OCI-LY3 (cell line): ENCODE measurements at regions not wholly inside any gene's neighbourhood (a gene's known extent, or its start where the extent isn't known, plus 50 kb on each side); places are given as distances from the start of the nearest gene placed in this dataset.
"Not testable (repeated sequence)": the region's sequence is repeated elsewhere in the genome, so short reads cannot be mapped to it uniquely, and the experiment has no call there.

ENCODE experiments used
- H2AFZ ChIP-seq: fragments of 200-600, 300-600 bp; shearing (Covaris generic); 2 replicates; pipeline ENCODE4 v1.6.0; 2014; ENCODE audit warnings: antibody characterized with exemption, low read depth, low read length
- H3K27ac ChIP-seq: fragments of 200-600, 300-600 bp; sonication (generic); 2 replicates; pipeline ENCODE4 v1.5.1; 2014; ENCODE audit warnings: mild to moderate bottlenecking, low read length, moderate library complexity, mixed read lengths
- H3K27me3 ChIP-seq: fragments of 200-600, 300-600 bp; sonication (generic); 2 replicates; pipeline ENCODE4 v1.6.1; 2014; ENCODE audit warnings: low read depth, low read length, mixed read lengths
- H3K36me3 ChIP-seq: fragments of 200-600, 300-600 bp; sonication (generic); replicated peaks from 2 replicates; pipeline ENCODE3; 2014; ENCODE audit warnings: low read depth, low read length, mixed read lengths
- H3K4me1 ChIP-seq: fragments of 300-600, 200-600 bp; sonication (generic); 2 replicates; pipeline ENCODE4 v1.6.1; 2014; ENCODE audit warnings: low read length, mixed read lengths
- H3K4me2 ChIP-seq: fragments of 200-600, 300-600 bp; sonication (generic); 2 replicates; pipeline ENCODE4 v1.6.1; 2014; ENCODE audit warnings: low read length, mixed read lengths
- H3K4me3 ChIP-seq: fragments of 300-600, 200-600 bp; sonication (generic); 2 replicates; pipeline ENCODE4 v1.5.1; 2014; ENCODE audit warnings: antibody characterized with exemption, mild to moderate bottlenecking, low read length, moderate library complexity
- H3K79me2 ChIP-seq: fragments of 300-600, 200-600 bp; shearing (Covaris generic); 2 replicates; pipeline ENCODE4 v1.6.1; 2014; ENCODE audit warnings: mild to moderate bottlenecking, low read length, mixed read lengths
- H3K9ac ChIP-seq: fragments of 300-600, 200-600 bp; shearing (Covaris generic); 2 replicates; pipeline ENCODE4 v1.6.0; 2014; ENCODE audit warnings: mild to moderate bottlenecking, low read length, moderate library complexity
- H3K9me3 ChIP-seq: fragments of 200-600, 300-600 bp; shearing (Covaris generic); 2 replicates; pipeline ENCODE4 v1.6.1; 2014; ENCODE audit warnings: low read length, mixed read lengths; ENCODE audit not compliant: insufficient read depth
- H4K20me1 ChIP-seq: fragments of 200-600, 300-600 bp; sonication (generic); 2 replicates; pipeline ENCODE4 v1.6.1; 2016; ENCODE audit warnings: low read length, mixed read lengths; ENCODE audit not compliant: insufficient read depth
- EZH2phosphoT487 ChIP-seq: fragments of 200-600 bp; shearing (Covaris generic); IDR thresholded peaks from 2 replicates; pipeline ENCODE4 v1.6.1; 2018; ENCODE audit warnings: antibody characterized with exemption, mixed run types, low read depth
- TF ChIP-seq, protein P1 (sequence below): fragments of 200-600, 300-600 bp; sonication (generic); IDR thresholded peaks from 2 replicates; pipeline ENCODE4 v1.5.1; 2014; ENCODE audit warnings: antibody characterized with exemption, low read length, low read depth

DNA sequence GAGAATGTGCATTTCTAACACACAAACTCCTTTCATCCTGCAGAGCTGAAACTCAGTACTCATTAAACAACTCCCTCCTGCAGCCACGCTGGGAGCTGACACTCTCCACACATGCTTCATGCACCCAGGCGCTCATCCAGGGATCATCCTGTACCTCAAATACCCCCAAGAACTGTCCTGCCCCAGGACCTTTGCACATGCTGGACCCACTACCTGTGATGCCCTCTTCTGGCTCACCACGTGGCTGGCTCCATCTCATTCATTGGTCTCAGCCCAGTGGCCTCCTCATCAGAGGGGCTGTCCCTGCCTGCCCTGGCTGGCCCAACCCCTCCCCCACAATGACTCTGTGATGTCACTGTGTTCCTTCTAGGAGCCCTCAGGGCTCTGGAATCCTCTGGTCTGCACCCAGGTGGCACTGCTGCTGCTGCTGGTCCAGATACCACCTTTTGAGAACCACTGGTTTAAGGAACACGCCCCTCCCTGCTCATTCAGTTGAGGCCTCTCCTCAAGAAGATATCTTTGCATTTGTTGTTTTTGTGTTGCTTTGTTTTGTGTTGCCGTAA lies 160.9 kb upstream of the FOXF1 start:
- Histone ChIP-seq H4K20me1 (no peaks in the 10 kb centered on the region), H2AFZ (no peak overlapping the region), H3K4me2 (no peak overlapping the region), H3K4me3 (no peak overlapping the region), H3K27me3 (peaks cover 5% of the 10 kb centered on the region), H3K27ac (no peak overlapping the region), H3K79me2 (no peaks in the 10 kb centered on the region), H3K9me3 (no peaks in the 10 kb centered on the region), H3K9ac (no peak overlapping the region), H3K4me1 (no peaks in the 10 kb centered on the region), H3K36me3 (no peaks in the 10 kb centered on the region)
- TF ChIP-seq EZH2phosphoT487: no peak
- TF ChIP-seq, protein P1, sequence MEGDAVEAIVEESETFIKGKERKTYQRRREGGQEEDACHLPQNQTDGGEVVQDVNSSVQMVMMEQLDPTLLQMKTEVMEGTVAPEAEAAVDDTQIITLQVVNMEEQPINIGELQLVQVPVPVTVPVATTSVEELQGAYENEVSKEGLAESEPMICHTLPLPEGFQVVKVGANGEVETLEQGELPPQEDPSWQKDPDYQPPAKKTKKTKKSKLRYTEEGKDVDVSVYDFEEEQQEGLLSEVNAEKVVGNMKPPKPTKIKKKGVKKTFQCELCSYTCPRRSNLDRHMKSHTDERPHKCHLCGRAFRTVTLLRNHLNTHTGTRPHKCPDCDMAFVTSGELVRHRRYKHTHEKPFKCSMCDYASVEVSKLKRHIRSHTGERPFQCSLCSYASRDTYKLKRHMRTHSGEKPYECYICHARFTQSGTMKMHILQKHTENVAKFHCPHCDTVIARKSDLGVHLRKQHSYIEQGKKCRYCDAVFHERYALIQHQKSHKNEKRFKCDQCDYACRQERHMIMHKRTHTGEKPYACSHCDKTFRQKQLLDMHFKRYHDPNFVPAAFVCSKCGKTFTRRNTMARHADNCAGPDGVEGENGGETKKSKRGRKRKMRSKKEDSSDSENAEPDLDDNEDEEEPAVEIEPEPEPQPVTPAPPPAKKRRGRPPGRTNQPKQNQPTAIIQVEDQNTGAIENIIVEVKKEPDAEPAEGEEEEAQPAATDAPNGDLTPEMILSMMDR: no peak

DNA sequence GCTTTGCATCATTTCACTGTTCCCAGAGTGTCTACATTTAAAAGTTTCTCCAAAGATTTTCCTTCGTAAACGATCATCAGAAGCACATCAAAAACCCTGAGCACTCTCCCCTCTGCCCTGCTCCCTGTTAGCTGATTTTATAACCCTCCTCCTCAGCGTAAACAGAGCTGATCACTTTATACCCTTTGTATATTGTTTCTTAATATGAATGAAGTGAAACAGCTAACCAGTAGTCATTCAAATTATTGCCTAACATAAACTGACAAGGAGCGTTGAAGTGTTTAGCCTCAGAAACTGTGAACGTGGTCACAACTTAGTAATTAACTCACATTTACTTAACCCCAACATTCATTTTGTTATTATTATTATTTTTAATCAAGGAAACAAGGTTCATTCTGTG lies 160.0 kb upstream of the FOXF1 start:
- Histone ChIP-seq H3K4me2 (no peak overlapping the region), H3K9me3 (no peaks in the 10 kb centered on the region), H3K9ac (no peak overlapping the region), H3K4me3 (no peak overlapping the region), H3K4me1 (no peaks in the 10 kb centered on the region), H3K36me3 (no peaks in the 10 kb centered on the region), H2AFZ (no peak overlapping the region), H4K20me1 (no peaks in the 10 kb centered on the region), H3K79me2 (no peaks in the 10 kb centered on the region), H3K27me3 (peaks cover 5% of the 10 kb centered on the region), H3K27ac (no peak overlapping the region)
- TF ChIP-seq, protein P1: no peak
- TF ChIP-seq EZH2phosphoT487: no peak

DNA sequence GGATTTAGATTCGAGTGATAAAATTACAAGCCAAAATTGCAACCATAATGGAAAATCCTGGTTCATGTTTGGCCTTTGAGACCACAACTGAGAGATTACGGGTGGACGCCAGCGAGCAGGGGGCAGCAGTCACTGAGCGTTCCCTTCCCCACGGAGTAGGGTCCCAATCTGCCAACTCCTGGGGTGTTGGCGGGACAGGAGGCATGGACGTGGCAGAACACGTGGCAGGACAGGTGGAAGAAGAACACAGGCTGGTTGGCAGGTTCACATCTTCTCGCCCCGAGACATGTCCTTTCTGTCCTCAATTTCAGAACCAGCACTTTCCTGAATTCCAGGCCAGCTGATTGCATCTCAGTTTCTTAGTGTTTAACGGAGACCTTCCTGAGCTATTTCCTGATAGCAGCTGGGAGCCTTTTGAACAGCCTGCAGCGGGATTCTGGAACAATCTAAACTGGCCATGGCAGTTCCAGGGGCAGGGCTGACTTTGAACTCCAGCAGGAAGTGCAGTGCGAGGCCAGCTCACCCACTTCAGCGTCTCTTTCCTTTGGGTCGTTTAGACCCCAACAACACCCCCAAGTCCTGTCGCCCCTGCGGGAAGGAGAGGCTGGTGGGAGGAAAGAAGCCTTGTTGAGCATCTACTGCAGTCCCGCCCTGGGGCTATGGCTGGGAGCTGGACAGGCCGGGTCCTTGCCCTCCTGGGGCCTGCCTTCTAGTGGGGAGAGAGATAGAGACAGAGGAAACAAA lies 159.1 kb upstream of the FOXF1 start:
- no peak overlapping the region for H3K4me2 ChIP-seq
- peaks cover 10% of the 10 kb centered on the region for H3K27me3 ChIP-seq
- no peaks in the 10 kb centered on the region for H3K36me3 ChIP-seq
- TF ChIP-seq EZH2phosphoT487: no peak
- TF ChIP-seq, protein P1: no peak
- H3K4me1 ChIP-seq: no peaks in the 10 kb centered on the region
- no peaks in the 10 kb centered on the region for H4K20me1 ChIP-seq
- H3K9me3 ChIP-seq: no peaks in the 10 kb centered on the region
- H2AFZ ChIP-seq: no peak overlapping the region
- H3K4me3 ChIP-seq: no peak overlapping the region
- H3K9ac ChIP-seq: no peak overlapping the region
- no peak overlapping the region for H3K27ac ChIP-seq
- H3K79me2 ChIP-seq: no peaks in the 10 kb centered on the region

DNA sequence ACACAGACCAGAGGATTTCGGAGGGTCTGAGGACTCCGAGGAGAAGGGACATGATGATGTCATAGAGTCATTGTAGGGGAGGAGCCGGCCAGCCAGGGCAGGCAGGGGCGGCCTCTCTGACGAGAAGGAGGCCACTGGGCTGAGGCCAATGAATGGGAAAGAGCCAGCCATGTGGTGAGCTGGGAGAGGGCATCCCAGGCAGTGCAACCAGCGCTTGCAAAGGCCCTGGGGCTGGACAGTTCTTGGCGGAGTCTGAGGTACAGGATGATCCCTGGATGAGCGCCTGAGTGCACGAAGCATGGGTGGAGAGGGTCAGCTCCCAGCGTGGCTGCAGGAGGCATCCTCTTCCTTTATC lies 158.6 kb upstream of the FOXF1 start:
- H4K20me1 ChIP-seq, H3K27ac ChIP-seq, H3K27me3 ChIP-seq, H3K4me3 ChIP-seq, H3K79me2 ChIP-seq, H3K36me3 ChIP-seq, H3K4me2 ChIP-seq, H3K4me1 ChIP-seq, H3K9ac ChIP-seq, H2AFZ ChIP-seq, H3K9me3 ChIP-seq: not testable (repeated sequence)
